ENCODE measurements at regions not wholly inside any gene's neighbourhood (a gene's known extent, or its start where the extent isn't known, plus 50 kb on each side); places are given as distances from the start of the nearest gene placed in this dataset.
"Not testable (repeated sequence)": the region's sequence is repeated elsewhere in the genome, so short reads cannot be mapped to it uniquely, and the experiment has no call there.

- not testable (repeated sequence) for H4K12ac ChIP-seq (ENCODE audit: low read depth, low read length); H3K36me3 ChIP-seq (ENCODE audit: control insufficient read depth in 1 of 2, insufficient read depth in 2 of 2, low read length in 2 of 2); H3K9me3 ChIP-seq (ENCODE audit: insufficient read depth, low read depth, low read length); H3K27ac ChIP-seq (ENCODE audit: low read depth, low read length); H3K4me2 ChIP-seq (ENCODE audit: low read length); H3K14ac ChIP-seq (ENCODE audit: low read length); H4K8ac ChIP-seq (ENCODE audit: low read depth, low read length); H3K9ac ChIP-seq (ENCODE audit: low read length); H2BK12ac ChIP-seq (ENCODE audit: low read length); DNase-seq; H3K23ac ChIP-seq (ENCODE audit: low read length); H2BK5ac ChIP-seq (ENCODE audit: low read depth, low read length, poor library complexity); H2AFZ ChIP-seq (ENCODE audit: insufficient read depth, low read length, poor library complexity); H3K79me2 ChIP-seq (ENCODE audit: control insufficient read depth, insufficient read depth, low read length, poor library complexity); H4K91ac ChIP-seq (ENCODE audit: low read depth, low read length); H3K4me3 ChIP-seq (ENCODE audit: low read depth, low read length); H3K79me1 ChIP-seq (ENCODE audit: low read length); H3K18ac ChIP-seq (ENCODE audit: low read length); H2BK120ac ChIP-seq (ENCODE audit: insufficient read depth, low read length, poor library complexity); H3K4me1 ChIP-seq (ENCODE audit: control insufficient read depth in 1 of 2, insufficient read depth in 2 of 2, low read length in 2 of 2); H3K4ac ChIP-seq (ENCODE audit: low read depth, low read length); H3K27me3 ChIP-seq (ENCODE audit: insufficient read depth, low read length); H2AK5ac ChIP-seq (ENCODE audit: low read length)
- no CpG with 5 or more reads among the region's 10 CpGs for WGBS (ENCODE audit: extremely low coverage, insufficient coverage, insufficient read length)
These were observed 306.9 kb upstream of the API5 start for GRCh38 chr11:43004879-43005278.

GRCh38 chr11:43010042-43010441 is 301.8 kb upstream of the API5 start:
- Histone ChIP-seq H2AFZ (ENCODE audit: insufficient read depth, low read length, poor library complexity) (no peak overlapping the region), H2BK12ac (ENCODE audit: low read length) (no peak overlapping the region), H3K4ac (ENCODE audit: low read depth, low read length) (no peak overlapping the region), H2BK5ac (ENCODE audit: low read depth, low read length, poor library complexity) (no peak overlapping the region), H3K23ac (ENCODE audit: low read length) (no peak overlapping the region), H2AK5ac (ENCODE audit: low read length) (no peak overlapping the region), H3K14ac (ENCODE audit: low read length) (no peak overlapping the region), H2BK120ac (ENCODE audit: insufficient read depth, low read length, poor library complexity) (no peak overlapping the region), H3K4me2 (ENCODE audit: low read length) (no peak overlapping the region), H3K18ac (ENCODE audit: low read length) (no peak overlapping the region), H3K27ac (ENCODE audit: low read depth, low read length) (no peak overlapping the region), H3K4me3 (ENCODE audit: low read depth, low read length) (no peak overlapping the region), H3K9me3 (ENCODE audit: insufficient read depth, low read depth, low read length) (peaks cover 5% of the 10 kb centered on the region), H3K79me2 (ENCODE audit: control insufficient read depth, insufficient read depth, low read length, poor library complexity) (no peaks in the 10 kb centered on the region), H3K9ac (ENCODE audit: low read length) (no peak overlapping the region), H4K8ac (ENCODE audit: low read depth, low read length) (no peak overlapping the region), H4K91ac (ENCODE audit: low read depth, low read length) (no peak overlapping the region), H3K79me1 (ENCODE audit: low read length) (no peaks in the 10 kb centered on the region), H4K12ac (ENCODE audit: low read depth, low read length) (no peak overlapping the region), H3K36me3 (ENCODE audit: control insufficient read depth in 1 of 2, insufficient read depth in 2 of 2, low read length in 2 of 2) (no peaks in the 10 kb centered on the region), H3K27me3 (ENCODE audit: insufficient read depth, low read length) (no peaks in the 10 kb centered on the region), H3K4me1 (ENCODE audit: control insufficient read depth in 1 of 2, insufficient read depth in 2 of 2, low read length in 2 of 2) (peaks cover 0 to 2% of the 10 kb centered on the region in 2 experiments)
- no CpG with 5 or more reads among the region's 4 CpGs for WGBS (ENCODE audit: extremely low coverage, insufficient coverage, insufficient read length)
- DNase-seq, result no peak

- no peak overlapping the region for H4K12ac ChIP-seq (ENCODE audit: low read depth, low read length)
- H3K23ac ChIP-seq (ENCODE audit: low read length), result no peak overlapping the region
- H4K8ac ChIP-seq (ENCODE audit: low read depth, low read length), result no peak overlapping the region
- H2AK5ac ChIP-seq (ENCODE audit: low read length), result no peak overlapping the region
- H2AFZ ChIP-seq (ENCODE audit: insufficient read depth, low read length, poor library complexity), result no peak overlapping the region
- H3K27me3 ChIP-seq (ENCODE audit: insufficient read depth, low read length), result no peaks in the 10 kb centered on the region
- H3K79me1 ChIP-seq (ENCODE audit: low read length), result no peaks in the 10 kb centered on the region
- H3K14ac ChIP-seq (ENCODE audit: low read length), result no peak overlapping the region
- DNase-seq, result no peak
- no peaks in the 10 kb centered on the region for H3K79me2 ChIP-seq (ENCODE audit: control insufficient read depth, insufficient read depth, low read length, poor library complexity)
- no peak overlapping the region for H3K27ac ChIP-seq (ENCODE audit: low read depth, low read length)
- peaks cover 2% of the 10 kb centered on the region for H3K9me3 ChIP-seq (ENCODE audit: insufficient read depth, low read depth, low read length)
- no CpG with 5 or more reads among the region's 2 CpGs for WGBS (ENCODE audit: extremely low coverage, insufficient coverage, insufficient read length)
- H2BK5ac ChIP-seq (ENCODE audit: low read depth, low read length, poor library complexity), result no peak overlapping the region
- H3K36me3 ChIP-seq (ENCODE audit: control insufficient read depth in 1 of 2, insufficient read depth in 2 of 2, low read length in 2 of 2), result no peaks in the 10 kb centered on the region
- H3K4me1 ChIP-seq (ENCODE audit: control insufficient read depth in 1 of 2, insufficient read depth in 2 of 2, low read length in 2 of 2), result peaks cover 0 to 2% of the 10 kb centered on the region in 2 experiments
- no peak overlapping the region for H3K4ac ChIP-seq (ENCODE audit: low read depth, low read length)
- no peak overlapping the region for H2BK12ac ChIP-seq (ENCODE audit: low read length)
- no peak overlapping the region for H3K4me2 ChIP-seq (ENCODE audit: low read length)
- H3K4me3 ChIP-seq (ENCODE audit: low read depth, low read length), result no peak overlapping the region
- H3K9ac ChIP-seq (ENCODE audit: low read length), result no peak overlapping the region
- no peak overlapping the region for H3K18ac ChIP-seq (ENCODE audit: low read length)
- no peak overlapping the region for H2BK120ac ChIP-seq (ENCODE audit: insufficient read depth, low read length, poor library complexity)
- H4K91ac ChIP-seq (ENCODE audit: low read depth, low read length), result no peak overlapping the region
These were observed 299.2 kb upstream of the API5 start for GRCh38 chr11:43012606-43013005.

- Histone ChIP-seq H3K27me3 (ENCODE audit: insufficient read depth, low read length) (no peaks in the 10 kb centered on the region), H2BK5ac (ENCODE audit: low read depth, low read length, poor library complexity) (peak overlapping the region; percentile 14), H3K9ac (ENCODE audit: low read length) (no peak overlapping the region), H2AK5ac (ENCODE audit: low read length) (no peak overlapping the region), H3K79me1 (ENCODE audit: low read length) (peaks cover 2% of the 10 kb centered on the region), H3K27ac (ENCODE audit: low read depth, low read length) (peak overlapping the region; percentile 73), H4K91ac (ENCODE audit: low read depth, low read length) (no peak overlapping the region), H3K4ac (ENCODE audit: low read depth, low read length) (no peak overlapping the region), H2AFZ (ENCODE audit: insufficient read depth, low read length, poor library complexity) (no peak overlapping the region), H4K12ac (ENCODE audit: low read depth, low read length) (no peak overlapping the region), H3K14ac (ENCODE audit: low read length) (no peak overlapping the region), H3K79me2 (ENCODE audit: control insufficient read depth, insufficient read depth, low read length, poor library complexity) (no peaks in the 10 kb centered on the region), H2BK120ac (ENCODE audit: insufficient read depth, low read length, poor library complexity) (no peak overlapping the region), H3K4me1 (ENCODE audit: control insufficient read depth in 1 of 2, insufficient read depth in 2 of 2, low read length in 2 of 2) (peaks cover 3 to 13% of the 10 kb centered on the region in 2 experiments), H3K36me3 (ENCODE audit: control insufficient read depth in 1 of 2, insufficient read depth in 2 of 2, low read length in 2 of 2) (no peaks in the 10 kb centered on the region), H2BK12ac (ENCODE audit: low read length) (no peak overlapping the region), H3K4me2 (ENCODE audit: low read length) (no peak overlapping the region), H4K8ac (ENCODE audit: low read depth, low read length) (no peak overlapping the region), H3K18ac (ENCODE audit: low read length) (no peak overlapping the region), H3K4me3 (ENCODE audit: low read depth, low read length) (no peak overlapping the region), H3K9me3 (ENCODE audit: insufficient read depth, low read depth, low read length) (no peaks in the 10 kb centered on the region), H3K23ac (ENCODE audit: low read length) (no peak overlapping the region)
- peak in 1 of 2 donors; percentile 18 for DNase-seq
These were observed 290.3 kb upstream of the API5 start for GRCh38 chr11:43021466-43021865.
